H1 (cell line): ENCODE measurements at regions not wholly inside any gene's neighbourhood (a gene's known extent, or its start where the extent isn't known, plus 50 kb on each side); places are given as distances from the start of the nearest gene placed in this dataset.

Experiments used
- CTCF ChIA-PET: fragments of 300-600 bp; sonication (Branson Sonifier 250); formaldehyde crosslinking; loops from one replicate; lab custom pipeline; 2021; ENCODE audit not compliant: partially characterized antibody; lab: Charles Lee
- POLR2A ChIA-PET: fragments of 300-600 bp; sonication (Branson Sonifier 250); formaldehyde crosslinking; loops from one replicate; lab custom pipeline; 2021; ENCODE audit warnings: inconsistent platforms; ENCODE audit not compliant: partially characterized antibody; lab: Charles Lee
- DNase-seq, 2 experiments: peaks; one replicate each; pipeline versions ENCODE4 v3.0.0 to v3.0.0-alpha.2; 2010 to 2022; ENCODE audit warnings: low spot score in 2 of 2, low read depth in 1 of 2, mixed read lengths in 1 of 2
- FAIRE-seq: peaks from 2 replicates; lab custom pipeline; 2011; peaks lifted over from hg19 to GRCh38; lab: Jason Lieb, UNC
- H2AFZ ChIP-seq: 2 replicates; pipeline ENCODE4 v1.8.1; 2012; ENCODE audit warnings: low read length, inconsistent platforms
- H2AK5ac ChIP-seq: 2 replicates; pipeline ENCODE4 v1.6.1; 2013; ENCODE audit warnings: low read depth, low read length
- H2BK120ac ChIP-seq: replicated peaks from 2 replicates; pipeline ENCODE3; 2013; ENCODE audit warnings: low read depth, low read length, inconsistent platforms
- H2BK12ac ChIP-seq: 2 replicates; pipeline ENCODE4 v1.6.1; 2013; ENCODE audit warnings: low read depth, low read length
- H2BK15ac ChIP-seq: 2 replicates; pipeline ENCODE4 v1.6.1; 2013; ENCODE audit warnings: low read length
- H2BK20ac ChIP-seq: 2 replicates; pipeline ENCODE4 v1.6.1; 2013; ENCODE audit warnings: low read length
- H2BK5ac ChIP-seq: 2 replicates; pipeline ENCODE4 v1.6.1; 2013; ENCODE audit warnings: low read depth, low read length
- H3K14ac ChIP-seq: 2 replicates; pipeline ENCODE4 v1.6.1; 2013; ENCODE audit warnings: inconsistent platforms; ENCODE audit not compliant: insufficient read length
- H3K18ac ChIP-seq: 2 replicates; pipeline ENCODE4 v1.6.1; 2013; ENCODE audit warnings: low read length; ENCODE audit errors: extremely low read depth
- H3K23ac ChIP-seq: 2 replicates; pipeline ENCODE4 v1.6.1; 2013; ENCODE audit warnings: inconsistent platforms; ENCODE audit not compliant: insufficient read length
- H3K23me2 ChIP-seq: 2 replicates; pipeline ENCODE4 v1.6.1; 2013; ENCODE audit warnings: low read depth, low read length
- H3K27ac ChIP-seq: 2 replicates; pipeline ENCODE4 v1.6.1; 2011; ENCODE audit warnings: low read depth, low read length, inconsistent platforms
- H3K27me3 ChIP-seq, 4 experiments: replicated peaks in 1 of 4; 1 replicate in 1 of 4; 2 replicates in 3 of 4; pipeline versions ENCODE4 v1.6.1 to v1.8.1; 2011 to 2013; ENCODE audit warnings: low read length in 3 of 4, mild to moderate bottlenecking in 3 of 4, inconsistent platforms in 2 of 4, mixed read lengths in 2 of 4, moderate library complexity in 1 of 4; ENCODE audit not compliant: control insufficient read depth in 3 of 4, insufficient read depth in 3 of 4; ENCODE audit errors: extremely low read depth in 1 of 4
- H3K36me3 ChIP-seq, 4 experiments: 2 replicates each; pipeline versions ENCODE4 v1.6.1 to v1.8.1; 2011 to 2013; ENCODE audit warnings: mild to moderate bottlenecking in 4 of 4, low read length in 3 of 4, moderate library complexity in 2 of 4, control low read depth in 1 of 4, inconsistent platforms in 1 of 4; ENCODE audit not compliant: insufficient read depth in 4 of 4, control insufficient read depth in 2 of 4
- H3K4ac ChIP-seq: replicated peaks from 2 replicates; pipeline ENCODE3; 2013; ENCODE audit warnings: low read length, low read depth, mixed read lengths, inconsistent platforms; ENCODE audit not compliant: insufficient read length
- H3K4me1 ChIP-seq, 4 experiments: replicated peaks in 1 of 4; 1 replicate in 1 of 4; 2 replicates in 3 of 4; pipeline versions ENCODE4 v1.6.1 to v1.8.1; 2011 to 2013; ENCODE audit warnings: low read length in 3 of 4, inconsistent platforms in 2 of 4, mixed read lengths in 1 of 4; ENCODE audit not compliant: insufficient read depth in 4 of 4, control insufficient read depth in 3 of 4
- H3K4me2 ChIP-seq, 2 experiments: 2 replicates each; pipeline versions ENCODE4 v1.6.1 to v1.8.1; 2011 to 2013; ENCODE audit warnings: low read depth in 2 of 2, low read length in 2 of 2, control low read depth in 1 of 2, inconsistent platforms in 1 of 2, mild to moderate bottlenecking in 1 of 2; ENCODE audit not compliant: insufficient read depth in 1 of 2
- H3K4me3 ChIP-seq, 4 experiments: fragments of 200-600, 300-600 bp in 1 of 4; sonication (generic), shearing (Covaris generic), sonication (Bioruptor Twin) in 1 of 4; 2 replicates each; pipeline versions ENCODE4 v1.5.1 to v1.8.1; 2011 to 2016; ENCODE audit warnings: low read length in 4 of 4, low read depth in 3 of 4, control low read depth in 2 of 4, inconsistent platforms in 2 of 4, mild to moderate bottlenecking in 2 of 4, mixed read lengths in 1 of 4, moderate library complexity in 1 of 4; ENCODE audit not compliant: insufficient read depth in 2 of 4; ENCODE audit errors: extremely low read depth in 1 of 4
- H3K56ac ChIP-seq: replicated peaks from 2 replicates; pipeline ENCODE3; 2013; ENCODE audit warnings: low read depth, mild to moderate bottlenecking, mixed read lengths, low read length, inconsistent platforms; ENCODE audit not compliant: insufficient read length
- H3K79me1 ChIP-seq: 2 replicates; pipeline ENCODE4 v1.6.1; 2013; ENCODE audit warnings: low read depth, low read length, control low read depth
- H3K79me2 ChIP-seq, 2 experiments: 2 replicates each; pipeline versions ENCODE4 v1.6.1 to v1.8.1; 2012 to 2013; ENCODE audit warnings: low read length in 2 of 2, mild to moderate bottlenecking in 2 of 2, inconsistent platforms in 1 of 2; ENCODE audit not compliant: insufficient read depth in 2 of 2, control insufficient read depth in 1 of 2
- H3K9ac ChIP-seq, 4 experiments: replicated peaks in 1 of 4; 1 replicate in 1 of 4; 2 replicates in 3 of 4; pipeline versions ENCODE4 v1.6.1 to v1.8.1; 2011 to 2013; ENCODE audit warnings: low read depth in 3 of 4, low read length in 3 of 4, control low read depth in 2 of 4, mild to moderate bottlenecking in 2 of 4, moderate library complexity in 2 of 4, inconsistent platforms in 1 of 4; ENCODE audit errors: extremely low read depth in 1 of 4
- H3K9me3 ChIP-seq, 2 experiments: 2 replicates each; pipeline versions ENCODE4 v1.6.1 to v1.8.1; 2012 to 2013; ENCODE audit warnings: mild to moderate bottlenecking in 2 of 2, moderate library complexity in 2 of 2, control low read depth in 1 of 2, inconsistent platforms in 1 of 2, low read depth in 1 of 2, low read length in 1 of 2, mixed read lengths in 1 of 2; ENCODE audit not compliant: insufficient read depth in 2 of 2
- H4K20me1 ChIP-seq, 2 experiments: replicated peaks in 1 of 2; 2 replicates each; pipeline versions ENCODE3 to v1.8.1; 2011 to 2013; ENCODE audit warnings: inconsistent platforms in 2 of 2, low read length in 2 of 2, mild to moderate bottlenecking in 1 of 2; ENCODE audit not compliant: insufficient read depth in 2 of 2, control insufficient read depth in 1 of 2
- H4K5ac ChIP-seq: 2 replicates; pipeline ENCODE4 v1.6.1; 2013; ENCODE audit warnings: low read length, low read depth, mixed read lengths, inconsistent platforms; ENCODE audit not compliant: insufficient read length
- H4K8ac ChIP-seq: 2 replicates; pipeline ENCODE4 v1.8.0; 2013; ENCODE audit warnings: mild to moderate bottlenecking, moderate library complexity, low read length, inconsistent platforms; ENCODE audit not compliant: insufficient read depth; ENCODE audit errors: extremely low read depth
- H4K91ac ChIP-seq: replicated peaks from 2 replicates; pipeline ENCODE3; 2013; ENCODE audit warnings: low read length, mixed read lengths, inconsistent platforms; ENCODE audit not compliant: insufficient read length
- BRCA1 ChIP-seq: IDR thresholded peaks from 2 replicates; pipeline ENCODE4 v1.6.1; 2012; ENCODE audit warnings: low read depth, low read length, improper control_type of control experiment
- CBX8 ChIP-seq: fragments of 300-800, 300-1000 bp; sonication (generic); IDR thresholded peaks from 2 replicates; pipeline ENCODE4 v1.7.1; 2016; ENCODE audit warnings: low read depth, low read length, borderline replicate concordance
- CEBPB ChIP-seq: IDR thresholded peaks from 2 replicates; pipeline ENCODE4 v1.6.1; 2012; ENCODE audit warnings: low read depth, low read length
- CHD1 ChIP-seq: IDR thresholded peaks from 2 replicates; pipeline ENCODE4 v1.6.1; 2012; ENCODE audit warnings: low read depth, low read length, improper control_type of control experiment
- GTF2F1 ChIP-seq: IDR thresholded peaks from 2 replicates; pipeline ENCODE4 v1.6.1; 2012; ENCODE audit warnings: low read depth, low read length, improper control_type of control experiment, borderline replicate concordance
- HDAC2 ChIP-seq, 2 experiments: fragments of 300-600 bp in 1 of 2; sonication (generic) in 1 of 2; IDR thresholded peaks; 2 replicates each; pipeline ENCODE4 v1.6.1; 2011 to 2012; ENCODE audit warnings: low read depth in 2 of 2, low read length in 2 of 2, mild to moderate bottlenecking in 2 of 2, moderate library complexity in 2 of 2, borderline replicate concordance in 1 of 2, inconsistent platforms in 1 of 2
- JUN ChIP-seq: IDR thresholded peaks from 2 replicates; pipeline ENCODE4 v1.6.1; 2011; ENCODE audit warnings: low read depth, mild to moderate bottlenecking, improper control_type of control experiment, low read length
- MAFK ChIP-seq: IDR thresholded peaks from 2 replicates; pipeline ENCODE4 v1.6.1; 2012; ENCODE audit warnings: low read depth, mild to moderate bottlenecking, improper control_type of control experiment, low read length
- NRF1 ChIP-seq: IDR thresholded peaks from 2 replicates; pipeline ENCODE4 v1.6.1; 2011; ENCODE audit warnings: mild to moderate bottlenecking, low read depth, low read length, improper control_type of control experiment
- PHF8 ChIP-seq: fragments of 200-600 bp; sonication (generic); conservative IDR thresholded peaks from 2 replicates; pipeline ENCODE4 v1.7.1; 2012; ENCODE audit warnings: low read depth, mild to moderate bottlenecking, inconsistent platforms, low read length, moderate library complexity
- RAD21 ChIP-seq, 2 experiments: IDR thresholded peaks in 1 of 2; conservative IDR thresholded peaks in 1 of 2; 2 replicates each; pipeline ENCODE4 v1.6.1; 2011; ENCODE audit warnings: low read depth in 2 of 2, low read length in 2 of 2, improper control_type of control experiment in 1 of 2, inconsistent platforms in 1 of 2, mild to moderate bottlenecking in 1 of 2, moderate library complexity in 1 of 2
- RNF2 ChIP-seq: fragments of 200-900, 300-1000 bp; sonication (generic); IDR thresholded peaks from 2 replicates; pipeline ENCODE4 v1.7.1; 2016; ENCODE audit warnings: borderline replicate concordance, low read depth, mild to moderate bottlenecking, antibody characterized with exemption, low read length; ENCODE audit not compliant: poor library complexity, severe bottlenecking; ENCODE audit errors: missing control alignments
- SP4 ChIP-seq: IDR thresholded peaks from 2 replicates; pipeline ENCODE4 v1.6.1; 2012; ENCODE audit warnings: low read length, inconsistent platforms
- ZNF274 ChIP-seq: IDR thresholded peaks from 2 replicates; pipeline ENCODE4 v1.7.0; 2012; ENCODE audit warnings: low read length, borderline replicate concordance; ENCODE audit errors: extremely low read depth
- WGBS, 2 experiments: shearing (Covaris generic) in 1 of 2; methylation state at CpG; one replicate each; pipeline versions ENCODE4 v1.1.6 to v1.1.7; 2013 to 2015; ENCODE audit warnings: low lambda C conversion rate in 2 of 2, mixed read lengths in 2 of 2, inconsistent platforms in 1 of 2, low coverage in 1 of 2, missing lambda C conversion rate in 1 of 2; ENCODE audit not compliant: insufficient replicate concordance in 2 of 2, insufficient coverage in 1 of 2, insufficient read length in 1 of 2; ENCODE audit errors: extremely low coverage in 1 of 2, missing lambda C conversion rate in 1 of 2; 5-methylcytosine and 5-hydroxymethylcytosine counted together

- no peaks in the 10 kb centered on the region for H4K20me1 ChIP-seq
- no peak overlapping the region for H4K5ac ChIP-seq
- H3K9ac ChIP-seq: no peak overlapping the region
- H3K79me2 ChIP-seq: no peaks in the 10 kb centered on the region
- H3K79me1 ChIP-seq: no peaks in the 10 kb centered on the region
- POLR2A ChIA-PET: no interaction called here
- H3K27ac ChIP-seq: no peak overlapping the region
- no peak overlapping the region for H2AFZ ChIP-seq
- H2AK5ac ChIP-seq: no peak overlapping the region
- no peak overlapping the region for H3K4ac ChIP-seq
- CTCF ChIA-PET: no interaction called here
- no peak for FAIRE-seq
- WGBS, 2 experiments: 94% methylated on average over 2 of the region's 2 CpGs; no CpG with 5 or more reads in 1 of the 2 experiments
- H3K4me2 ChIP-seq: no peak overlapping the region
- no peak overlapping the region for H2BK20ac ChIP-seq
- no peak overlapping the region for H3K4me3 ChIP-seq
- H3K23me2 ChIP-seq: no peaks in the 10 kb centered on the region
- H2BK120ac ChIP-seq: no peak overlapping the region
- no peak for DNase-seq
- no peak for TF ChIP-seq PHF8
- no peak for TF ChIP-seq CBX8
- no peak for TF ChIP-seq BRCA1
- TF ChIP-seq CEBPB: no peak
- no peak for TF ChIP-seq CHD1
- TF ChIP-seq JUN: no peak
- no peak for TF ChIP-seq RNF2
- TF ChIP-seq MAFK: no peak
- TF ChIP-seq ZNF274: no peak
- no peak for TF ChIP-seq HDAC2 (IDR thresholded peaks at IDR 0.05; ENCODE audit: borderline replicate concordance in 1 of 2, low read depth in 2 of 2, low read length in 2 of 2)
- TF ChIP-seq GTF2F1: no peak
- TF ChIP-seq NRF1: no peak
- no peak for TF ChIP-seq RAD21 (IDR thresholded peaks at IDR 0.05 in 1 of 2, conservative IDR thresholded peaks at IDR 0.05 in 1 of 2; ENCODE audit: low read depth in 2 of 2, low read length in 2 of 2)
- no peak for TF ChIP-seq SP4
- no peak overlapping the region for H2BK15ac ChIP-seq
- no peaks in the 10 kb centered on the region for H3K9me3 ChIP-seq
- H3K23ac ChIP-seq: no peak overlapping the region
- no peak overlapping the region for H2BK12ac ChIP-seq
- no peak overlapping the region for H4K91ac ChIP-seq
- no peak overlapping the region for H4K8ac ChIP-seq
- no peaks in the 10 kb centered on the region for H3K36me3 ChIP-seq
- no peak overlapping the region for H3K14ac ChIP-seq
- no peak overlapping the region for H3K18ac ChIP-seq
- H3K56ac ChIP-seq: no peak overlapping the region
- no peaks in the 10 kb centered on the region for H3K4me1 ChIP-seq
- H2BK5ac ChIP-seq: no peak overlapping the region
- no peaks in the 10 kb centered on the region for H3K27me3 ChIP-seq
These were observed 496.1 kb downstream of the BCL11B start for GRCh38 chr14:98775892-98776291.
